Mucosa of descending colon (tissue), 3 donors: ENCODE measurements at regions not wholly inside any gene's neighbourhood (a gene's known extent, or its start where the extent isn't known, plus 50 kb on each side); places are given as distances from the start of the nearest gene placed in this dataset.

Source experiments
- ATAC-seq: fragments of 200-7000 bp; cut with Tn5 transposase; one replicate; pipeline ENCODE4 v1.9.1; 2020; ENCODE audit warnings: mild to moderate bottlenecking, moderate library complexity
- DNase-seq, 3 donors: peaks; one replicate each; pipeline ENCODE4 v3.0.0-alpha.2; 2020
- H3K36me3 ChIP-seq: fragments of 200-600 bp; one replicate; pipeline ENCODE4 v1.8.0; 2021; ENCODE audit warnings: low read depth, mild to moderate bottlenecking
- H3K4me1 ChIP-seq: fragments of 200-600 bp; one replicate; pipeline ENCODE4 v1.8.0; 2021; ENCODE audit warnings: low read depth, mild to moderate bottlenecking
- H3K4me3 ChIP-seq: fragments of 200-600 bp; one replicate; pipeline ENCODE4 v1.8.0; 2021; ENCODE audit warnings: mild to moderate bottlenecking
- H3K9me3 ChIP-seq: fragments of 200-600 bp; one replicate; pipeline ENCODE4 v1.8.0; 2021; ENCODE audit warnings: mild to moderate bottlenecking
- intact Hi-C, 2 donors: fragments of 100-400 bp; cut with DNase I in 1 of 2; cut with micrococcal nuclease in 1 of 2; formaldehyde crosslinking; loops; one replicate each; pipeline versions ENCODE4 v1.11.0 to v1.11.1; 2022; cut with DNase I, micrococcal nuclease
- TF ChIP-seq, protein P1 (sequence below): fragments of 200-600 bp; IDR thresholded peaks from one replicate; pipeline ENCODE4 v1.8.0; 2022; ENCODE audit warnings: antibody characterized with exemption, mild to moderate bottlenecking
- donor health status: DM: no; HTN: no; CAD: no; lungs with moderate emphysema.
- donor health status: DM: no; HTN: no; CAD: no.
- donor health status: DM: no; HTN: yes; CAD: no.

GRCh38 chr12:19744705-19745218 is 305.5 kb downstream of the AEBP2 start:
- H3K36me3 ChIP-seq: no peaks in the 10 kb centered on the region
- H3K4me1 ChIP-seq: peaks cover 3% of the 10 kb centered on the region
- TF ChIP-seq, protein P1, sequence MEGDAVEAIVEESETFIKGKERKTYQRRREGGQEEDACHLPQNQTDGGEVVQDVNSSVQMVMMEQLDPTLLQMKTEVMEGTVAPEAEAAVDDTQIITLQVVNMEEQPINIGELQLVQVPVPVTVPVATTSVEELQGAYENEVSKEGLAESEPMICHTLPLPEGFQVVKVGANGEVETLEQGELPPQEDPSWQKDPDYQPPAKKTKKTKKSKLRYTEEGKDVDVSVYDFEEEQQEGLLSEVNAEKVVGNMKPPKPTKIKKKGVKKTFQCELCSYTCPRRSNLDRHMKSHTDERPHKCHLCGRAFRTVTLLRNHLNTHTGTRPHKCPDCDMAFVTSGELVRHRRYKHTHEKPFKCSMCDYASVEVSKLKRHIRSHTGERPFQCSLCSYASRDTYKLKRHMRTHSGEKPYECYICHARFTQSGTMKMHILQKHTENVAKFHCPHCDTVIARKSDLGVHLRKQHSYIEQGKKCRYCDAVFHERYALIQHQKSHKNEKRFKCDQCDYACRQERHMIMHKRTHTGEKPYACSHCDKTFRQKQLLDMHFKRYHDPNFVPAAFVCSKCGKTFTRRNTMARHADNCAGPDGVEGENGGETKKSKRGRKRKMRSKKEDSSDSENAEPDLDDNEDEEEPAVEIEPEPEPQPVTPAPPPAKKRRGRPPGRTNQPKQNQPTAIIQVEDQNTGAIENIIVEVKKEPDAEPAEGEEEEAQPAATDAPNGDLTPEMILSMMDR: no peak
- ATAC-seq (no peak), DNase-seq (no peak)
- no peak overlapping the region for H3K4me3 ChIP-seq
- peaks cover 2% of the 10 kb centered on the region for H3K9me3 ChIP-seq
- intact Hi-C loops: loop anchor here in 1 of 2 donors (10.0 kb wide), 1 partner anchor 470 kb away; no protein-coding TSS in a partner anchor

- DNase-seq (no peak), ATAC-seq (no peak)
- no peak overlapping the region for H3K4me3 ChIP-seq
- peaks cover 3% of the 10 kb centered on the region for H3K4me1 ChIP-seq
- intact Hi-C loops: loop anchor here in 1 of 2 donors (10.0 kb wide), 1 partner anchor 468 kb away; no protein-coding TSS in a partner anchor
- H3K9me3 ChIP-seq: peaks cover 2% of the 10 kb centered on the region
- no peaks in the 10 kb centered on the region for H3K36me3 ChIP-seq
- TF ChIP-seq, protein P1: no peak
Observed at GRCh38 chr12:19746471-19746870, 307.2 kb downstream of the AEBP2 start.

- no peaks in the 10 kb centered on the region for H3K4me1 ChIP-seq
- intact Hi-C loops: loop anchor here (10.0 kb wide), 3 partner anchors 155 to 625 kb away; no protein-coding TSS in a partner anchor
- DNase-seq (no peak), ATAC-seq (no peak)
- TF ChIP-seq, protein P1: no peak
- no peaks in the 10 kb centered on the region for H3K36me3 ChIP-seq
- no peak overlapping the region for H3K4me3 ChIP-seq
- H3K9me3 ChIP-seq: peaks cover 19% of the 10 kb centered on the region
Observed at GRCh38 chr12:19749906-19750574, 310.7 kb downstream of the AEBP2 start.

- H3K36me3 ChIP-seq: no peaks in the 10 kb centered on the region
- H3K4me3 ChIP-seq: no peak overlapping the region
- ATAC-seq: no peak
- peaks cover 19% of the 10 kb centered on the region for H3K9me3 ChIP-seq
- TF ChIP-seq, protein P1: no peak
- H3K4me1 ChIP-seq: no peaks in the 10 kb centered on the region
- no peak for DNase-seq
- intact Hi-C loops: loop anchor here (10.0 kb wide), 2 partner anchors 154 to 624 kb away; no protein-coding TSS in a partner anchor
Observed at GRCh38 chr12:19751078-19751477, 311.8 kb downstream of the AEBP2 start.

- intact Hi-C loops: loop anchor here (10.0 kb wide), 2 partner anchors 152 to 622 kb away; no protein-coding TSS in a partner anchor
- no peaks in the 10 kb centered on the region for H3K36me3 ChIP-seq
- TF ChIP-seq, protein P1: no peak
- no peak for ATAC-seq
- H3K4me3 ChIP-seq: no peak overlapping the region
- no peaks in the 10 kb centered on the region for H3K4me1 ChIP-seq
- DNase-seq: no peak
- peaks cover 19% of the 10 kb centered on the region for H3K9me3 ChIP-seq
Observed at GRCh38 chr12:19752712-19753111, 313.4 kb downstream of the AEBP2 start.
